ENCODE measurements at regions not wholly inside any gene's neighbourhood (a gene's known extent, or its start where the extent isn't known, plus 50 kb on each side); places are given as distances from the start of the nearest gene placed in this dataset.

GRCh38 chr5:121757753-121758152 lies 93.9 kb upstream of the FTMT start:
- DNase-seq: no peak

- no peak for DNase-seq
These were observed 93.1 kb upstream of the FTMT start for GRCh38 chr5:121758615-121759014.

GRCh38 chr5:121762426-121762825 lies 89.3 kb upstream of the FTMT start:
- DNase-seq: no peak

- DNase-seq: no peak
These were observed 88.0 kb upstream of the FTMT start for GRCh38 chr5:121763665-121764064.

DNA sequence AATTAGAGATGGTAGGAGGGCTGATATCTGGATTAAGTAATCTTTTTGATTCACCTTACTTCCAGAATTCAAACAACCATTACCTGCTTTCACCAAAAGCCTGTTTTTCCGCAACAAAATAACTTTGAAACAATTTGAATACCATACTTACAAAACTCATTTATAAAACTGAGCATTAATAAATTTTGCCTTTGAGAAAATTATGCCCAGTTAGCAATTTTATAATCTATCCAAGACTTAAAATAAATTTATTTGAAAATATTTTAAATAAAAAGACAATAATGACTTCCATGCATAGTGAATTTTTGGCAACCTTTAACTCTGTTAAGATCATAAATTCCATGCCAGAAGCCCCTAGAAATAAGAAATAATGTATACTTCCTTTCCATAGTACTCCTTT lies 71.3 kb upstream of the FTMT start:
- no peak for DNase-seq

GRCh38 chr5:121783700-121784099 lies 68.0 kb upstream of the FTMT start:
- no peak for DNase-seq

DNA sequence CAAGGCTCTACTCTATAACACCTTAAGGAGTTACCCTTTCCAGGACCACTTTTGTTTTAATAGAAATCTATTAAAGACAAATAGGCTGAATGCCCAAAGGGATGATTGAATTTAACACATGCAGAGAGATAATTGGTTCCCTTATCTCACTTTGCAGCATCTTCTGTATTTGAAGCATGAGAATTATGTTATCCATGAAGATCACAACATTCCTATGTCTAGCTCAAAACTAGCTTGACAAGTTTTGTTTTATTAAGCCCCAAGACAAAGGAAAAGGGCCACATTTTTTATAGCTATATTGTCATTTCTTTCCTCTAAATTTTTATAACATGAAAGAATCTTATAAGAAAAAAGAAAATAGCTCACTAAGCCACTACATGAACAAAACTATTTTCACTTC lies 57.9 kb upstream of the FTMT start:
- no peak for DNase-seq

DNA sequence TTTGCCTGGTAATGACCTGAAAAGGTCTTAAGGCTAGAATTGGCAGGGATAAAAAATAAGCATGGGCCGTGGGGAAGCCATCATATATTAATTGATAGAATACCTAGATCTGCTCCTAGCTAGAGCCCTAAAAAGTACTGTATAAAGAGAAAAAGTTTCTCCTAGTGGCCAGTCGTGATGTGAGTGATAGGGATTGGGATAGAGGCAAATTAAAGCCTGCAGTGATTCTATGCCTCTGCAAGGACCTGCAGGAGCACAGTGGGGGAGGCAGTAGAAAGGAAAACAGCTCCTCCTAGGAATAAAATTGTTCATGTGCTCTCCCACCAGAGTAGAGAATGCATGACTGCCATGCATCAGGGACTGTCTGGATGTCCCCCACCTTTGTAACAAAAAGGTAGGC lies 56.2 kb upstream of the FTMT start:
- DNase-seq: no peak

GRCh38 chr5:121797681-121798518 lies 53.8 kb upstream of the FTMT start:
- DNase-seq: no peak

All from COR-L47 (cell line).